ENCODE measurements at regions not wholly inside any gene's neighbourhood (a gene's known extent, or its start where the extent isn't known, plus 50 kb on each side); places are given as distances from the start of the nearest gene placed in this dataset.

DNA sequence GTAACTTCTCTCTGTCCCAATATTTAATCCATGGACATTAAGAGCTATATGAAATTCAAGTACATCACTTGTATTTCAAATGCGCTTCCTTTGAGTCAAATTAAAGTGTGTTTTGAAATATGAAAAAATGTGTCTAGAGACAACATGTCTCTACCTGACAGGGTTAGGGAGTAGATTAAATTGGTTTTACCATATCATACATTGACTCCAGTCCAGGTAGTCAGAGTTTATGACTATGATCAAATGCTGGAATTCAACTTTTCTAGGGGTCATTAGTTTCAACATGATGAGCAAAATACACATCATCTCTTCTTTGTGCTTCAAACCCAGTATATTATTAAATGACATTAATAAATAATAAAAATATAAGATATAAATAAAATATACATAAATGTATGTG lies 259.2 kb downstream of the CDH10 start:
- no peak for DNase-seq

DNA sequence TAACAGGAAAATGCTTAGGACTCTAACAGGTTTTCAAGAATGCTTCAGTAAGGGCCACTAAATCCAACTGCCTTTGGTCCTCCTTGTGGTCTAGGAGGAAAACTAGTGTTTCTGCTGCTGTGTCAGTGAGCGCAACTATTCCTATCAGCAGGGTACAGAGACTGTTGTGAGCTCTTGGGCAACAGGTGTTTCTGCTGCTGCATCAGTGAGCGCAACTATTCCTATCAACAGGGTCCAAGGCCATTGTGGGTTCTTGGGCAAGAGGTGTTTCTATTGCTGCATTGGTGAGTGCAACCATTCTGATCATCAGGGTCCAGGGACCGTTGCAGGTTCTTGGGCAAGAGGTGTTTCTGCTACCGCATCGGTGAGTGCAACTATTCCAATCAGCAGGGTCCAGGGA lies 256.3 kb downstream of the CDH10 start:
- DNase-seq: no peak

- DNase-seq: no peak
These were observed 254.8 kb downstream of the CDH10 start for GRCh38 chr5:24389968-24390367.

DNA sequence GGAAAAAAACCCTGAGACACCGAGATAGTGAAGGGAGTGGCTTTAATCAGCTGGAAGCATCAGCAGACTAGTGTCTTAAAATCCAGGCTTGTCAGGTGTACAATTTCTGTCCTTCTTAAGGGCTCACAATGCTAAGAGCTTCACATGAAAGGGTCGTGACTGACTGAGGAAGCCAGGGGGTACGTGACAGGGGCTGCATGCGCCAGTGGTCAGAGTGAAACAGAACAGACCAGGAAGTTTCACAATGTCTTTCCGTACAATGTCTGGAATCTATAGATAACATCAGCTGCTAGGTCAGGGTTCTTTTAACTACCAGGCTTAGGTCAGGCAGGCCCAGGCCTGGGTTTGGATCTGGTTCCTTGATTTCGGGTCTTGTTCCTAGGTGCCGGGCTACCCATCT lies 253.0 kb downstream of the CDH10 start:
- DNase-seq: no peak

GRCh38 chr5:24397601-24398000 lies 247.2 kb downstream of the CDH10 start:
- DNase-seq: no peak

- no peak for DNase-seq
These were observed 243.0 kb downstream of the CDH10 start for GRCh38 chr5:24401773-24402172.

- no peak for DNase-seq
These were observed 237.3 kb downstream of the CDH10 start for GRCh38 chr5:24407466-24407865.

DNA sequence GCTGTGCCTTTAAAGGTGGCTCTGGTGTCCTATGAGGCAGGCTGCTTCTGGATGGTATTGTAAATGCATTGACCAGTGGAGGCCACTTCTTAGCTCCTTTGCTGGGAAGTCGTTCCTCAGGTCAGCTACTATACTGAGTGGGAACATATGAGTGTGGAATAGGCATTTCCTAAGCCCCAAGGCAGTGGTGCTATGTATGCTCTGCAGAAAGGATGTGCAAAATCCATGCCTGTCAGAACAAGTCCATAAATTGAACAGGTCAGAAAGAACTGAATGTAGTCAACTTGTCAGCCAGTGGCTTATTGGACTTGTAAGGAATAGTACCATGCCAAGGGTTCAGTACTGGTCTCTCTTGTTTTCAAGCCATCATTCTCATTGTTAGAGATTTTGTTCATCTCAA lies 216.4 kb downstream of the CDH10 start:
- DNase-seq: no peak

DNA sequence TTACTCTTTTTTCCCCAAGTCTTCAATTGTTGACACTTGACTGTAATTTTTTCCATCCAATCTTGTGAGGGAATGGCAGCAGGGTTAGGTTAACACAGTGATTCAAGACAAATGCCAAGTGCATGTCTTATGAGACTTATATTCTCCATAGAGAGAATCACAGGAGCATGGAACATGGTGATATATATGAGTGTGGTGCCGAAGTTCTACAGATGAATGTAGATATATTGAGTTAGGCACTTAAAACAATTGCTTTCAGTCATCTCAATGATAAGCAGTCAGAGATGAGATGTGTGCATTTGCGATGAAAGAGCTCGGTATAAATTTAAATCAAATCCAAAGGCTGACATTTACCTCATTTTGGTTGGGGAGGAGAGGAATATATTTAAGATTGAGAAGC lies 211.2 kb downstream of the CDH10 start:
- DNase-seq: no peak
